ENCODE measurements at regions not wholly inside any gene's neighbourhood (a gene's known extent, or its start where the extent isn't known, plus 50 kb on each side); places are given as distances from the start of the nearest gene placed in this dataset.

GRCh38 chr4:92111493-92111892, 192.3 kb upstream of the GRID2 start:
- no peak for TF ChIP-seq CTCF (IDR thresholded peaks at IDR 0.05)
- no peak for TF ChIP-seq POLR2A (IDR thresholded peaks at IDR 0.05)

Data from body of pancreas (tissue), 4 donors.